Muscle of arm (tissue), 1 donor: ENCODE measurements at regions not wholly inside any gene's neighbourhood (a gene's known extent, or its start where the extent isn't known, plus 50 kb on each side); places are given as distances from the start of the nearest gene placed in this dataset.
A peak's percentile ranks its signal among the peaks of the same experiment; 100 is the strongest.
"Not testable (repeated sequence)": the region's sequence is repeated elsewhere in the genome, so short reads cannot be mapped to it uniquely, and the experiment has no call there.

Experiments used
- DNase-seq: peaks from one replicate; pipeline ENCODE4 v3.0.0-alpha.2; 2013

GRCh38 chr5:152607401-152608160 lies 202.5 kb upstream of the NMUR2 start:
- DNase-seq, result no peak

- peak; percentile 51 for DNase-seq
Measured at GRCh38 chr5:152608458-152608857, 203.4 kb upstream of the NMUR2 start.

- DNase-seq, result no peak
Measured at GRCh38 chr5:152619756-152620155, 214.7 kb upstream of the NMUR2 start.

GRCh38 chr5:152622628-152623027 lies 217.5 kb upstream of the NMUR2 start:
- no peak for DNase-seq

- no peak for DNase-seq
Measured at GRCh38 chr5:152623951-152624350, 218.9 kb upstream of the NMUR2 start.

- no peak for DNase-seq
Measured at GRCh38 chr5:152625696-152626095, 220.6 kb upstream of the NMUR2 start.

- DNase-seq, result no peak
Measured at GRCh38 chr5:152631221-152631620, 226.1 kb upstream of the NMUR2 start.

- no peak for DNase-seq
Measured at GRCh38 chr5:152632360-152632759, 227.3 kb upstream of the NMUR2 start.

- DNase-seq, result peak; percentile 49
Measured at GRCh38 chr5:152634586-152634985, 229.5 kb upstream of the NMUR2 start.

GRCh38 chr5:152638996-152639552 lies 234.0 kb upstream of the NMUR2 start:
- DNase-seq, result peak; percentile 58

- DNase-seq, result no peak
Measured at GRCh38 chr5:152641970-152642805, 237.1 kb upstream of the NMUR2 start.

- no peak for DNase-seq
Measured at GRCh38 chr5:152642880-152643279, 237.8 kb upstream of the NMUR2 start.

GRCh38 chr5:152644029-152644728 lies 239.1 kb upstream of the NMUR2 start:
- no peak for DNase-seq

GRCh38 chr5:152649609-152650008 lies 244.5 kb upstream of the NMUR2 start:
- DNase-seq, result no peak

- no peak for DNase-seq
Measured at GRCh38 chr5:152650413-152650812, 245.3 kb upstream of the NMUR2 start.

GRCh38 chr5:152659470-152659869 lies 254.4 kb upstream of the NMUR2 start:
- not testable (repeated sequence) for DNase-seq

- DNase-seq, result no peak
Measured at GRCh38 chr5:152673601-152674000, 268.5 kb upstream of the NMUR2 start.

GRCh38 chr5:152674403-152674802 lies 269.3 kb upstream of the NMUR2 start:
- no peak for DNase-seq

- DNase-seq, result no peak
Measured at GRCh38 chr5:152676196-152676595, 271.1 kb upstream of the NMUR2 start.

- DNase-seq, result no peak
Measured at GRCh38 chr5:152683205-152683604, 278.1 kb upstream of the NMUR2 start.

GRCh38 chr5:152686931-152687330 lies 281.9 kb upstream of the NMUR2 start:
- DNase-seq, result no peak

- DNase-seq, result no peak
Measured at GRCh38 chr5:152688561-152689249, 283.6 kb upstream of the NMUR2 start.
